Natural killer cell (primary cell): ENCODE measurements at regions not wholly inside any gene's neighbourhood (a gene's known extent, or its start where the extent isn't known, plus 50 kb on each side); places are given as distances from the start of the nearest gene placed in this dataset.

Experiments used
- ATAC-seq, 3 donors: fragments of 150-1000 bp in 2 of 3; fragments of 200-7000 bp in 1 of 3; cut with Tn5 transposase; 1 replicate in 1 of 3; 2 replicates in 2 of 3; pipeline ENCODE4 v1.10.0; 2021; ENCODE audit warnings: mild to moderate bottlenecking in 2 of 3, moderate library complexity in 2 of 3
- DNase-seq, 2 donors: peaks; one replicate each; pipeline versions ENCODE4 v3.0.0 to v3.0.0-alpha.2; 2013 to 2021; ENCODE audit warnings: mixed read lengths in 1 of 2
- H3K27ac ChIP-seq: one replicate; pipeline ENCODE4 v1.5.1; 2013; ENCODE audit warnings: mild to moderate bottlenecking, low read length
- H3K27me3 ChIP-seq: one replicate; pipeline ENCODE4 v1.6.1; 2013; ENCODE audit warnings: low read length; ENCODE audit not compliant: control insufficient read depth, insufficient read depth
- H3K36me3 ChIP-seq: one replicate; pipeline ENCODE4 v1.6.1; 2013; ENCODE audit warnings: low read length; ENCODE audit not compliant: control insufficient read depth, insufficient read depth
- H3K4me1 ChIP-seq: one replicate; pipeline ENCODE4 v1.6.1; 2013; ENCODE audit warnings: low read length; ENCODE audit not compliant: control insufficient read depth, insufficient read depth
- H3K4me3 ChIP-seq: one replicate; pipeline ENCODE4 v1.5.1; 2013; ENCODE audit warnings: low read length
- H3K9me3 ChIP-seq: one replicate; pipeline ENCODE4 v1.6.1; 2013; ENCODE audit warnings: low read length; ENCODE audit not compliant: control insufficient read depth, insufficient read depth
- H3K27ac Mint-ChIP-seq, 2 donors: one replicate each; pipeline ENCODE4 v1.8.0; 2022; ENCODE audit warnings: mild to moderate bottlenecking in 2 of 2, mixed read lengths in 2 of 2, moderate library complexity in 1 of 2
- H3K27me3 Mint-ChIP-seq, 2 donors: one replicate each; pipeline ENCODE4 v1.8.0; 2022; ENCODE audit warnings: low read depth in 2 of 2, mixed read lengths in 2 of 2
- H3K36me3 Mint-ChIP-seq: one replicate; pipeline ENCODE4 v1.8.0; 2022; ENCODE audit warnings: mixed read lengths
- H3K4me1 Mint-ChIP-seq, 2 donors: one replicate each; pipeline ENCODE4 v1.8.0; 2022; ENCODE audit warnings: mixed read lengths in 2 of 2
- H3K4me3 Mint-ChIP-seq: one replicate; pipeline ENCODE4 v1.8.0; 2022; ENCODE audit warnings: mild to moderate bottlenecking, moderate library complexity, mixed read lengths
- H3K9me3 Mint-ChIP-seq, 2 donors: one replicate each; pipeline ENCODE4 v1.8.0; 2022; ENCODE audit warnings: mixed read lengths in 2 of 2
- CTCF ChIP-seq: fragments of 200-600 bp; IDR thresholded peaks from one replicate; pipeline ENCODE4 v1.8.0; 2022; ENCODE audit warnings: antibody characterized with exemption
- WGBS: methylation state at CpG from one replicate; pipeline ENCODE4 v1.1.7; 2013; ENCODE audit warnings: missing lambda C conversion rate; ENCODE audit not compliant: insufficient coverage; 5-methylcytosine and 5-hydroxymethylcytosine counted together
- intact Hi-C: fragments of 100-400 bp; cut with micrococcal nuclease; formaldehyde crosslinking; loops from one replicate; pipeline ENCODE4 v1.14.2; 2022

GRCh38 chr2:147351784-147352183, 493.0 kb upstream of the ACVR2A start:
- H3K27me3 Mint-ChIP-seq, result peaks cover 0 to 4% of the 10 kb centered on the region in 2 donors
- WGBS, result 94% methylated on average over 2 of the region's 5 CpGs

GRCh38 chr2:147348931-147349555, 495.8 kb upstream of the ACVR2A start:
- H3K4me3 ChIP-seq, result no peak overlapping the region
- no peak for TF ChIP-seq CTCF
- no peaks in the 10 kb centered on the region for H3K4me1 Mint-ChIP-seq
- no peaks in the 10 kb centered on the region for H3K36me3 ChIP-seq
- no peaks in the 10 kb centered on the region for H3K9me3 ChIP-seq
- 93% methylated on average over 4 of the region's 4 CpGs for WGBS
- peaks cover 0 to 7% of the 10 kb centered on the region in 2 donors for H3K9me3 Mint-ChIP-seq
- H3K4me1 ChIP-seq, result no peaks in the 10 kb centered on the region
- no peak for DNase-seq
- no peaks in the 10 kb centered on the region for H3K27me3 ChIP-seq
- H3K4me3 Mint-ChIP-seq, result no peak overlapping the region
- ATAC-seq, result no peak
- H3K27ac Mint-ChIP-seq, result no peak overlapping the region
- peaks cover 0 to 4% of the 10 kb centered on the region in 2 donors for H3K27me3 Mint-ChIP-seq
- no peak overlapping the region for H3K27ac ChIP-seq
- no peaks in the 10 kb centered on the region for H3K36me3 Mint-ChIP-seq
- intact Hi-C loops, result no loop called here

More at GRCh38 chr2:147351784-147352183, 493.0 kb upstream of the ACVR2A start:
- Mint-ChIP-seq H3K4me1 (peaks cover 7 to 9% of the 10 kb centered on the region in 2 donors), H3K9me3 (no peaks in the 10 kb centered on the region), H3K36me3 (no peaks in the 10 kb centered on the region), H3K4me3 (no peak overlapping the region), H3K27ac (no peak overlapping the region)
- Histone ChIP-seq H3K9me3 (no peaks in the 10 kb centered on the region), H3K36me3 (no peaks in the 10 kb centered on the region), H3K27ac (no peak overlapping the region), H3K4me1 (peaks cover 6% of the 10 kb centered on the region), H3K27me3 (no peaks in the 10 kb centered on the region), H3K4me3 (no peak overlapping the region)
- intact Hi-C loops, result no loop called here
- ATAC-seq (no peak), DNase-seq (no peak)
- TF ChIP-seq CTCF, result no peak

GRCh38 chr2:147346142-147346541, 498.7 kb upstream of the ACVR2A start:
- ATAC-seq, result no peak
- no peaks in the 10 kb centered on the region for H3K36me3 ChIP-seq
- DNase-seq, result no peak
- no peaks in the 10 kb centered on the region for H3K9me3 ChIP-seq
- intact Hi-C loops, result no loop called here
- Mint-ChIP-seq H3K9me3 (peaks cover 2 to 7% of the 10 kb centered on the region in 2 donors), H3K4me3 (no peak overlapping the region), H3K4me1 (no peaks in the 10 kb centered on the region), H3K27me3 (peaks cover 0 to 4% of the 10 kb centered on the region in 2 donors), H3K36me3 (no peaks in the 10 kb centered on the region), H3K27ac (no peak overlapping the region)
- H3K27me3 ChIP-seq, result no peaks in the 10 kb centered on the region
- TF ChIP-seq CTCF, result no peak
- 92% methylated on average over 1 of the region's 2 CpGs for WGBS
- H3K4me1 ChIP-seq, result no peaks in the 10 kb centered on the region
- no peak overlapping the region for H3K4me3 ChIP-seq
- H3K27ac ChIP-seq, result no peak overlapping the region

- no peak for DNase-seq
- no peak for ATAC-seq
- no peaks in the 10 kb centered on the region for H3K27me3 ChIP-seq
- Mint-ChIP-seq H3K36me3 (no peaks in the 10 kb centered on the region), H3K27ac (no peak overlapping the region), H3K4me1 (no peaks in the 10 kb centered on the region), H3K27me3 (peaks cover 4 to 5% of the 10 kb centered on the region in 2 donors), H3K4me3 (no peak overlapping the region), H3K9me3 (peaks cover 2 to 7% of the 10 kb centered on the region in 2 donors)
- intact Hi-C loops, result no loop called here
- no peaks in the 10 kb centered on the region for H3K9me3 ChIP-seq
- H3K4me1 ChIP-seq, result no peaks in the 10 kb centered on the region
- no peak for TF ChIP-seq CTCF
- H3K4me3 ChIP-seq, result no peak overlapping the region
- 93% methylated on average over 1 of the region's 1 CpG for WGBS
- no peak overlapping the region for H3K27ac ChIP-seq
- H3K36me3 ChIP-seq, result no peaks in the 10 kb centered on the region
Measured at GRCh38 chr2:147345246-147345645, 499.6 kb upstream of the ACVR2A start.
